Neural cell (in vitro differentiated cells): ENCODE measurements at regions not wholly inside any gene's neighbourhood (a gene's known extent, or its start where the extent isn't known, plus 50 kb on each side); places are given as distances from the start of the nearest gene placed in this dataset.

Source experiments
- H2AFZ ChIP-seq: fragments of 200-600, 300-800 bp; sonication (generic), shearing (Covaris generic); 2 replicates; pipeline ENCODE4 v1.6.0; 2014; ENCODE audit warnings: low read depth, mild to moderate bottlenecking, antibody characterized with exemption, low read length, moderate library complexity
- H3F3A ChIP-seq: fragments of 200-600 bp; shearing (Covaris generic); 2 replicates; pipeline ENCODE4 v1.6.1; 2016; ENCODE audit warnings: mild to moderate bottlenecking, moderate library complexity, mixed read lengths, antibody characterized with exemption, low read length; ENCODE audit not compliant: insufficient read depth, poor library complexity, severe bottlenecking
- H3K27ac ChIP-seq: fragments of 200-600, 300-800 bp; sonication (generic), shearing (Covaris generic); 2 replicates; pipeline ENCODE4 v1.5.1; 2014; ENCODE audit warnings: mild to moderate bottlenecking, low read length, moderate library complexity
- H3K27me3 ChIP-seq: fragments of 300-800, 200-600 bp; sonication (generic), shearing (Covaris generic); 2 replicates; pipeline ENCODE4 v1.6.0; 2014; ENCODE audit warnings: mild to moderate bottlenecking, low read depth, low read length, moderate library complexity; ENCODE audit not compliant: insufficient read depth
- H3K36me3 ChIP-seq: fragments of 300-800, 200-600 bp; sonication (generic), shearing (Covaris generic); 2 replicates; pipeline ENCODE4 v1.5.1; 2014; ENCODE audit warnings: mild to moderate bottlenecking, antibody characterized with exemption, low read length, moderate library complexity; ENCODE audit not compliant: insufficient read depth
- H3K4me2 ChIP-seq: fragments of 300-800, 200-600 bp; sonication (generic), shearing (Covaris generic); 2 replicates; pipeline ENCODE4 v1.6.0; 2014; ENCODE audit warnings: mild to moderate bottlenecking, low read length
- H3K4me3 ChIP-seq: fragments of 300-800, 200-600 bp; sonication (generic), shearing (Covaris generic); 2 replicates; pipeline ENCODE4 v1.5.1; 2014; ENCODE audit warnings: mild to moderate bottlenecking, low read length, moderate library complexity
- H3K79me2 ChIP-seq: fragments of 200-600 bp; shearing (Covaris generic); replicated peaks from 2 replicates; pipeline ENCODE4 v1.6.0; 2014; ENCODE audit warnings: mild to moderate bottlenecking, low read length, moderate library complexity; ENCODE audit not compliant: insufficient read depth
- H3K9ac ChIP-seq: fragments of 300-800, 200-600 bp; sonication (generic), shearing (Covaris generic); 2 replicates; pipeline ENCODE4 v1.6.1; 2016; ENCODE audit warnings: mild to moderate bottlenecking, low read length, mixed read lengths
- H3K9me2 ChIP-seq: fragments of 200-600 bp; shearing (Covaris generic); 2 replicates; pipeline ENCODE4 v1.6.1; 2016; ENCODE audit warnings: mild to moderate bottlenecking, low read length, mixed read lengths; ENCODE audit not compliant: insufficient read depth
- H3K9me3 ChIP-seq: fragments of 200-600, 300-800 bp; sonication (generic), shearing (Covaris generic); 2 replicates; pipeline ENCODE4 v1.6.1; 2016; ENCODE audit warnings: mild to moderate bottlenecking, mixed run types, low read length, moderate library complexity, mixed read lengths
- H4K20me1 ChIP-seq: fragments of 200-600 bp; shearing (Covaris generic); 2 replicates; pipeline ENCODE4 v1.6.1; 2016; ENCODE audit warnings: mild to moderate bottlenecking, mixed run types; ENCODE audit not compliant: insufficient read depth
- CTCF ChIP-seq: fragments of 450-650 bp; IDR thresholded peaks from 2 replicates; pipeline ENCODE4 v1.5.1; 2014; ENCODE audit warnings: antibody characterized with exemption, mild to moderate bottlenecking, moderate library complexity; ENCODE audit not compliant: poor library complexity, severe bottlenecking
- EP300 ChIP-seq: fragments of 450-650 bp; conservative IDR thresholded peaks from 2 replicates; pipeline ENCODE4 v1.6.1; 2014; ENCODE audit warnings: antibody characterized with exemption, mild to moderate bottlenecking, moderate library complexity; ENCODE audit not compliant: poor library complexity, severe bottlenecking
- EZH2 ChIP-seq: fragments of 200-600, 300-800 bp; shearing (Covaris generic), sonication (generic); IDR thresholded peaks from 2 replicates; pipeline ENCODE4 v1.6.1; 2014; ENCODE audit warnings: antibody characterized with exemption, low read length, borderline replicate concordance, mild to moderate bottlenecking; ENCODE audit not compliant: insufficient read depth, poor library complexity, severe bottlenecking
- MXI1 ChIP-seq: fragments of 450-650 bp; conservative IDR thresholded peaks from 2 replicates; pipeline ENCODE4 v1.6.1; 2014; ENCODE audit warnings: antibody characterized with exemption, mild to moderate bottlenecking; ENCODE audit not compliant: poor library complexity, severe bottlenecking
- RAD21 ChIP-seq: fragments of 450-650 bp; conservative IDR thresholded peaks from 2 replicates; pipeline ENCODE4 v1.6.1; 2014; ENCODE audit warnings: antibody characterized with exemption, mild to moderate bottlenecking, moderate library complexity
- REST ChIP-seq: IDR thresholded peaks from 2 replicates; pipeline ENCODE4 v1.6.1; 2012; ENCODE audit warnings: borderline replicate concordance
- SMC3 ChIP-seq: fragments of 450-650 bp; conservative IDR thresholded peaks from 2 replicates; pipeline ENCODE4 v1.6.1; 2014; ENCODE audit warnings: antibody characterized with exemption, mild to moderate bottlenecking, moderate library complexity; ENCODE audit not compliant: poor library complexity
- TAF1 ChIP-seq: IDR thresholded peaks from 2 replicates; pipeline ENCODE4 v1.6.1; 2012; ENCODE audit warnings: low read depth

GRCh38 chr21:17368748-17369363 is 144.0 kb upstream of the CXADR start (continued):
- TF ChIP-seq TAF1, result no peak
- no peak for TF ChIP-seq RAD21
- TF ChIP-seq EP300, result no peak

- no peak overlapping the region for H3K9ac ChIP-seq
These were observed 142.6 kb upstream of the CXADR start for GRCh38 chr21:17370263-17370662.

More at GRCh38 chr21:17370263-17370662, 142.6 kb upstream of the CXADR start:
- no peaks in the 10 kb centered on the region for H3K79me2 ChIP-seq
- no peaks in the 10 kb centered on the region for H3F3A ChIP-seq
- H3K9me2 ChIP-seq, result no peaks in the 10 kb centered on the region
- no peak overlapping the region for H3K27ac ChIP-seq
- no peak overlapping the region for H2AFZ ChIP-seq
- H3K27me3 ChIP-seq, result no peaks in the 10 kb centered on the region
- no peak overlapping the region for H3K4me3 ChIP-seq
- H3K9me3 ChIP-seq, result no peaks in the 10 kb centered on the region
- H4K20me1 ChIP-seq, result no peaks in the 10 kb centered on the region
- no peaks in the 10 kb centered on the region for H3K36me3 ChIP-seq
- H3K4me2 ChIP-seq, result no peak overlapping the region
- TF ChIP-seq EP300 (no peak), MXI1 (no peak), SMC3 (no peak), EZH2 (no peak), RAD21 (no peak), CTCF (no peak), TAF1 (no peak), REST (no peak)
